ENCODE measurements at regions not wholly inside any gene's neighbourhood (a gene's known extent, or its start where the extent isn't known, plus 50 kb on each side); places are given as distances from the start of the nearest gene placed in this dataset.
A peak's percentile ranks its signal among the peaks of the same experiment; 100 is the strongest.
"Not testable (repeated sequence)": the region's sequence is repeated elsewhere in the genome, so short reads cannot be mapped to it uniquely, and the experiment has no call there.

GRCh38 chr12:58314610-58315009, 373.2 kb downstream of the ATP23 start:
- H3K36me3 Mint-ChIP-seq: no peaks in the 10 kb centered on the region
- H3K4me1 Mint-ChIP-seq: no peaks in the 10 kb centered on the region
- DNase-seq (ENCODE audit: low spot score in 2 of 2): no peak
- H3K27me3 Mint-ChIP-seq: peaks cover 3% of the 10 kb centered on the region
- H3K27ac Mint-ChIP-seq: no peak overlapping the region
- peaks cover 3% of the 10 kb centered on the region for H3K9me3 Mint-ChIP-seq
- H3K4me3 Mint-ChIP-seq: no peak overlapping the region
- no peak for ATAC-seq (ENCODE audit: low read depth)

GRCh38 chr12:58316926-58317325, 375.6 kb downstream of the ATP23 start:
- no peak for DNase-seq (ENCODE audit: low spot score in 2 of 2)
- Mint-ChIP-seq H3K9me3 (peaks cover 3% of the 10 kb centered on the region), H3K27me3 (peaks cover 3% of the 10 kb centered on the region), H3K4me3 (no peak overlapping the region), H3K27ac (no peak overlapping the region), H3K36me3 (no peaks in the 10 kb centered on the region), H3K4me1 (no peaks in the 10 kb centered on the region)
- no peak for ATAC-seq (ENCODE audit: low read depth)

- DNase-seq (ENCODE audit: low spot score in 2 of 2) (no peak), ATAC-seq (ENCODE audit: low read depth) (peak; percentile 54)
- Mint-ChIP-seq H3K4me3 (no peak overlapping the region), H3K9me3 (peaks cover 3% of the 10 kb centered on the region), H3K36me3 (no peaks in the 10 kb centered on the region), H3K4me1 (no peaks in the 10 kb centered on the region), H3K27me3 (peaks cover 4% of the 10 kb centered on the region), H3K27ac (no peak overlapping the region)
These were observed 380.0 kb downstream of the ATP23 start for GRCh38 chr12:58321414-58321813.

GRCh38 chr12:58323676-58324075, 382.3 kb downstream of the ATP23 start:
- H3K9me3 Mint-ChIP-seq: no peaks in the 10 kb centered on the region
- H3K36me3 Mint-ChIP-seq: no peaks in the 10 kb centered on the region
- ATAC-seq (ENCODE audit: low read depth) (no peak), DNase-seq (ENCODE audit: low spot score in 2 of 2) (no peak)
- peaks cover 2% of the 10 kb centered on the region for H3K27me3 Mint-ChIP-seq
- H3K27ac Mint-ChIP-seq: no peak overlapping the region
- no peaks in the 10 kb centered on the region for H3K4me1 Mint-ChIP-seq
- H3K4me3 Mint-ChIP-seq: no peak overlapping the region

GRCh38 chr12:58325561-58325960, 384.2 kb downstream of the ATP23 start:
- H3K4me3 Mint-ChIP-seq: no peak overlapping the region
- peaks cover 2% of the 10 kb centered on the region for H3K27me3 Mint-ChIP-seq
- DNase-seq (ENCODE audit: low spot score in 2 of 2) (no peak), ATAC-seq (ENCODE audit: low read depth) (no peak)
- no peak overlapping the region for H3K27ac Mint-ChIP-seq
- no peaks in the 10 kb centered on the region for H3K4me1 Mint-ChIP-seq
- H3K9me3 Mint-ChIP-seq: no peaks in the 10 kb centered on the region
- H3K36me3 Mint-ChIP-seq: no peaks in the 10 kb centered on the region

- Mint-ChIP-seq H3K27me3 (peaks cover 2% of the 10 kb centered on the region), H3K36me3 (no peaks in the 10 kb centered on the region), H3K4me1 (no peaks in the 10 kb centered on the region), H3K4me3 (no peak overlapping the region), H3K9me3 (no peaks in the 10 kb centered on the region), H3K27ac (no peak overlapping the region)
- ATAC-seq (ENCODE audit: low read depth) (no peak), DNase-seq (ENCODE audit: low spot score in 2 of 2) (no peak)
These were observed 385.2 kb downstream of the ATP23 start for GRCh38 chr12:58326534-58326933.

- H3K4me3 Mint-ChIP-seq; DNase-seq (ENCODE audit: low spot score in 2 of 2); H3K27me3 Mint-ChIP-seq: not testable (repeated sequence)
These were observed 395.3 kb downstream of the ATP23 start for GRCh38 chr12:58336581-58337242.

GRCh38 chr12:58337539-58337938, 396.2 kb downstream of the ATP23 start:
- H3K9me3 Mint-ChIP-seq; H3K27me3 Mint-ChIP-seq; H3K4me1 Mint-ChIP-seq; H3K36me3 Mint-ChIP-seq; DNase-seq (ENCODE audit: low spot score in 2 of 2); H3K4me3 Mint-ChIP-seq; H3K27ac Mint-ChIP-seq: not testable (repeated sequence)
- ATAC-seq (ENCODE audit: low read depth): peak; percentile 60

More at GRCh38 chr12:58336581-58337242, 395.3 kb downstream of the ATP23 start:
- not testable (repeated sequence) for H3K9me3 Mint-ChIP-seq; H3K4me1 Mint-ChIP-seq; H3K27ac Mint-ChIP-seq; ATAC-seq (ENCODE audit: low read depth); H3K36me3 Mint-ChIP-seq

- DNase-seq (ENCODE audit: low spot score in 2 of 2): no peak
- Mint-ChIP-seq H3K27me3 (peaks cover 4% of the 10 kb centered on the region), H3K4me1 (peaks cover 2% of the 10 kb centered on the region), H3K9me3 (peaks cover 4% of the 10 kb centered on the region), H3K36me3 (no peaks in the 10 kb centered on the region), H3K27ac (no peak overlapping the region), H3K4me3 (no peak overlapping the region)
- ATAC-seq (ENCODE audit: low read depth): no peak
These were observed 400.4 kb downstream of the ATP23 start for GRCh38 chr12:58341791-58342190.

GRCh38 chr12:58342736-58343135, 401.4 kb downstream of the ATP23 start:
- H3K27me3 Mint-ChIP-seq: peaks cover 4% of the 10 kb centered on the region
- no peak overlapping the region for H3K4me3 Mint-ChIP-seq
- DNase-seq (ENCODE audit: low spot score in 2 of 2) (no peak), ATAC-seq (ENCODE audit: low read depth) (no peak)
- H3K36me3 Mint-ChIP-seq: no peaks in the 10 kb centered on the region
- peaks cover 2% of the 10 kb centered on the region for H3K9me3 Mint-ChIP-seq
- no peak overlapping the region for H3K27ac Mint-ChIP-seq
- H3K4me1 Mint-ChIP-seq: no peaks in the 10 kb centered on the region

GRCh38 chr12:58346032-58346632, 404.8 kb downstream of the ATP23 start:
- H3K36me3 Mint-ChIP-seq: no peaks in the 10 kb centered on the region
- H3K4me1 Mint-ChIP-seq: no peaks in the 10 kb centered on the region
- peaks cover 2% of the 10 kb centered on the region for H3K9me3 Mint-ChIP-seq
- DNase-seq (ENCODE audit: low spot score in 2 of 2): peak in 1 of 2 donors; percentile 16
- ATAC-seq (ENCODE audit: low read depth): no peak
- H3K27me3 Mint-ChIP-seq: peaks cover 4% of the 10 kb centered on the region
- no peak overlapping the region for H3K27ac Mint-ChIP-seq
- H3K4me3 Mint-ChIP-seq: no peak overlapping the region

GRCh38 chr12:58347188-58347587, 405.8 kb downstream of the ATP23 start:
- peaks cover 2% of the 10 kb centered on the region for H3K9me3 Mint-ChIP-seq
- DNase-seq (ENCODE audit: low spot score in 2 of 2) (no peak), ATAC-seq (ENCODE audit: low read depth) (no peak)
- H3K27me3 Mint-ChIP-seq: peaks cover 4% of the 10 kb centered on the region
- no peak overlapping the region for H3K4me3 Mint-ChIP-seq
- no peaks in the 10 kb centered on the region for H3K4me1 Mint-ChIP-seq
- H3K27ac Mint-ChIP-seq: no peak overlapping the region
- no peaks in the 10 kb centered on the region for H3K36me3 Mint-ChIP-seq

GRCh38 chr12:58347691-58348090, 406.3 kb downstream of the ATP23 start:
- peaks cover 4% of the 10 kb centered on the region for H3K27me3 Mint-ChIP-seq

GRCh38 chr12:58349161-58349560, 407.8 kb downstream of the ATP23 start:
- ATAC-seq (ENCODE audit: low read depth) (no peak), DNase-seq (ENCODE audit: low spot score in 2 of 2) (no peak)
- peaks cover 2% of the 10 kb centered on the region for H3K27me3 Mint-ChIP-seq
- H3K4me3 Mint-ChIP-seq: no peak overlapping the region
- no peaks in the 10 kb centered on the region for H3K4me1 Mint-ChIP-seq
- no peaks in the 10 kb centered on the region for H3K36me3 Mint-ChIP-seq
- no peak overlapping the region for H3K27ac Mint-ChIP-seq
- H3K9me3 Mint-ChIP-seq: peaks cover 2% of the 10 kb centered on the region

More at GRCh38 chr12:58347691-58348090, 406.3 kb downstream of the ATP23 start:
- H3K4me3 Mint-ChIP-seq: no peak overlapping the region
- peaks cover 2% of the 10 kb centered on the region for H3K9me3 Mint-ChIP-seq
- H3K4me1 Mint-ChIP-seq: no peaks in the 10 kb centered on the region
- H3K27ac Mint-ChIP-seq: no peak overlapping the region
- ATAC-seq (ENCODE audit: low read depth) (no peak), DNase-seq (ENCODE audit: low spot score in 2 of 2) (no peak)
- no peaks in the 10 kb centered on the region for H3K36me3 Mint-ChIP-seq

- H3K27me3 Mint-ChIP-seq: peaks cover 4% of the 10 kb centered on the region
- H3K36me3 Mint-ChIP-seq: no peaks in the 10 kb centered on the region
- no peaks in the 10 kb centered on the region for H3K9me3 Mint-ChIP-seq
- no peaks in the 10 kb centered on the region for H3K4me1 Mint-ChIP-seq
- no peak overlapping the region for H3K27ac Mint-ChIP-seq
- no peak for DNase-seq (ENCODE audit: low spot score in 2 of 2)
- no peak overlapping the region for H3K4me3 Mint-ChIP-seq
- no peak for ATAC-seq (ENCODE audit: low read depth)
These were observed 415.4 kb downstream of the ATP23 start for GRCh38 chr12:58356794-58357193.
